ENCODE measurements at regions not wholly inside any gene's neighbourhood (a gene's known extent, or its start where the extent isn't known, plus 50 kb on each side); places are given as distances from the start of the nearest gene placed in this dataset.
"Not testable (repeated sequence)": the region's sequence is repeated elsewhere in the genome, so short reads cannot be mapped to it uniquely, and the experiment has no call there.

GRCh38 chr12:38116968-38117367 is 199.6 kb upstream of the ALG10B start:
- Mint-ChIP-seq H3K4me3 (no peak overlapping the region), H3K9me3 (peaks cover 23% of the 10 kb centered on the region), H3K27ac (ENCODE audit: unreplicated experiment) (no peak overlapping the region), H3K4me1 (no peaks in the 10 kb centered on the region), H3K36me3 (ENCODE audit: low read depth) (peaks cover 14% of the 10 kb centered on the region), H3K27me3 (ENCODE audit: low read depth) (no peaks in the 10 kb centered on the region)
- DNase-seq (ENCODE audit: low read depth, low spot score) = no peak
- no peak for TF ChIP-seq CTCF (conservative IDR thresholded peaks at IDR 0.05)

- H3K4me1 Mint-ChIP-seq = no peaks in the 10 kb centered on the region
- H3K9me3 Mint-ChIP-seq = peaks cover 23% of the 10 kb centered on the region
- no peaks in the 10 kb centered on the region for H3K27me3 Mint-ChIP-seq (ENCODE audit: low read depth)
- H3K36me3 Mint-ChIP-seq (ENCODE audit: low read depth) = peaks cover 9% of the 10 kb centered on the region
- DNase-seq (ENCODE audit: low read depth, low spot score) = no peak
- H3K4me3 Mint-ChIP-seq = no peak overlapping the region
- TF ChIP-seq CTCF (conservative IDR thresholded peaks at IDR 0.05) = no peak
- no peak overlapping the region for H3K27ac Mint-ChIP-seq (ENCODE audit: unreplicated experiment)
Observed at GRCh38 chr12:38118632-38119031, 197.9 kb upstream of the ALG10B start.

GRCh38 chr12:38120438-38120837 is 196.1 kb upstream of the ALG10B start:
- Mint-ChIP-seq H3K36me3 (ENCODE audit: low read depth) (peaks cover 12% of the 10 kb centered on the region), H3K27me3 (ENCODE audit: low read depth) (no peaks in the 10 kb centered on the region), H3K27ac (ENCODE audit: unreplicated experiment) (no peak overlapping the region), H3K4me1 (no peaks in the 10 kb centered on the region), H3K9me3 (peaks cover 21% of the 10 kb centered on the region), H3K4me3 (no peak overlapping the region)
- DNase-seq (ENCODE audit: low read depth, low spot score) = no peak
- no peak for TF ChIP-seq CTCF (conservative IDR thresholded peaks at IDR 0.05)

- H3K4me3 Mint-ChIP-seq; H3K27ac Mint-ChIP-seq (ENCODE audit: unreplicated experiment); H3K27me3 Mint-ChIP-seq (ENCODE audit: low read depth); H3K4me1 Mint-ChIP-seq; DNase-seq (ENCODE audit: low read depth, low spot score): not testable (repeated sequence)
- H3K9me3 Mint-ChIP-seq = peaks cover 29% of the 10 kb centered on the region
- H3K36me3 Mint-ChIP-seq (ENCODE audit: low read depth) = peaks cover 12% of the 10 kb centered on the region
Observed at GRCh38 chr12:38123028-38123427, 193.5 kb upstream of the ALG10B start.

GRCh38 chr12:38123566-38124246 is 192.9 kb upstream of the ALG10B start:
- Mint-ChIP-seq H3K27me3 (ENCODE audit: low read depth) (no peaks in the 10 kb centered on the region), H3K9me3 (peaks cover 25% of the 10 kb centered on the region), H3K4me3 (no peak overlapping the region), H3K27ac (ENCODE audit: unreplicated experiment) (no peak overlapping the region), H3K36me3 (ENCODE audit: low read depth) (peaks cover 8% of the 10 kb centered on the region), H3K4me1 (no peaks in the 10 kb centered on the region)
- DNase-seq (ENCODE audit: low read depth, low spot score) = no peak
- TF ChIP-seq CTCF (conservative IDR thresholded peaks at IDR 0.05) = no peak

GRCh38 chr12:38124247-38125012 is 192.1 kb upstream of the ALG10B start:
- no peaks in the 10 kb centered on the region for H3K4me1 Mint-ChIP-seq
- no peak overlapping the region for H3K27ac Mint-ChIP-seq (ENCODE audit: unreplicated experiment)
- TF ChIP-seq CTCF (conservative IDR thresholded peaks at IDR 0.05) = no peak
- peaks cover 23% of the 10 kb centered on the region for H3K9me3 Mint-ChIP-seq
- no peak for DNase-seq (ENCODE audit: low read depth, low spot score)
- H3K36me3 Mint-ChIP-seq (ENCODE audit: low read depth) = peaks cover 6% of the 10 kb centered on the region
- H3K4me3 Mint-ChIP-seq = no peak overlapping the region
- H3K27me3 Mint-ChIP-seq (ENCODE audit: low read depth) = no peaks in the 10 kb centered on the region

All from neural crest cell (in vitro differentiated cells).